GM19035 (cell line): ENCODE measurements at regions not wholly inside any gene's neighbourhood (a gene's known extent, or its start where the extent isn't known, plus 50 kb on each side); places are given as distances from the start of the nearest gene placed in this dataset.

Source experiments
- ATAC-seq: cut with Tn5 transposase; IDR thresholded peaks from one replicate; pipeline ENCODE4 v1.9.1; 2021; ENCODE audit not compliant: unreplicated experiment

DNA sequence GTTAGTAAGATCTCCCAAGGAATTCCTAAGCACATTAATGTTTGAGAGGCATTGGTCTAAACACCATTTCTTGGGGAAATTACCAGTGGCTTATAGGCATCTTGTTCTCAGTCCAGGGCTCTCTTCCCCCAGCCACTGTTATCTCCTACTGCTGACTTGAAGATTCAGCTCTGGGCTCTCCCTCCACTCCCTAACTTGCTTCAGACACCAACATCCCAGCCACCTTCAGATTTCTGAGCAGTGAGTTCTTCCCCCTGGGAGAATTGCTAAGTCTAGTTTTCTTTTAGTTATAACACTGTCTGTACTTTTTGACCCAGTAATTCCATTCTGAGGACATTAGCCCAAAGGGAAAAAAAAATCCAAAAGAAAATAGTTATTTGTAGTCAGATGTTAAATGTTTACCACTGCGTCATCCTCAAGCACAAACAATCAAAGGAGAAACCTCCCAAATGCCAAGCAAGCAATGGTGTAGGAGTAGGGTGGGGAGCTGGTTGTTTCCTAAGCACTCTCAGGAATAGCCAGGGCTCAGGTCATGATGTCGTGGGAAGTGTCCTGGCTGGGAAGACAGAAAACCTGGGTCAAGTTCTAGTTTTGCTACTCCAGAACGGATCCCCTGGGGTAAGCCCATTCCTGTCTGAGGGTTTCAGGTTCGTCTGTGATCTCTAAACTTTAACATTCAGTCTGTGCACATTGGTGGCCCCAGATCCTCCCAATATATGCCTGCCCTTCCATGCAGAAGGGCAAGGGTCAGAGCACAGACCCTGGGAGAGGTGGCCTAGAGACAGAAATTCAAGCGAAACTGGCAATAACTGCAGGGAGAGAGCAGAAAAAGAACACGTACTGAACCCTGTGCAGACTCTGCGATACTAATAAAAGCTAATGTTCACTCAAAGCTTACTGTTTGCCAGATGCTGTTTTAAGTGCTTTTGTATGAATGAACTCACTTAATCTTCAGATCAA is 191.1 kb upstream of the FGGY start:
- no peak for ATAC-seq

DNA sequence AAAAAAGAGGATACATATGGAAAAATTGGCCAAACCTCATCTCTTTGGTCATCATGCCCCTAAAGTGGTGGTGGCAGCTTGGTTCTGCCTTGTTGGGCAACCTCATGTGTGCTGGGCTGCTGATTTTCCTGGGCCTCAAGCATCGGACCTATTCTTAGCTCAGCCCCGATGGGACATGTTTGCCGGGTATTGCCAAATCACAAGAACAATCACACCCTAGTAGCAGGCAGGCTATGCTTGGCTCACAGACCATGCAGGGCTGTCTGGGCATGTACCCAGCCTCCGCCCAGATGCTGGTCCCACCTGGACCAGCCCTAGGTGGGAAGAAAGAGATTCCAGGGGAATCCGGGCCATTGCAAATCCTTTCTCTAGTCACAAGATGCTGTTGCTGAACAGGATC is 189.4 kb upstream of the FGGY start:
- ATAC-seq: no peak

DNA sequence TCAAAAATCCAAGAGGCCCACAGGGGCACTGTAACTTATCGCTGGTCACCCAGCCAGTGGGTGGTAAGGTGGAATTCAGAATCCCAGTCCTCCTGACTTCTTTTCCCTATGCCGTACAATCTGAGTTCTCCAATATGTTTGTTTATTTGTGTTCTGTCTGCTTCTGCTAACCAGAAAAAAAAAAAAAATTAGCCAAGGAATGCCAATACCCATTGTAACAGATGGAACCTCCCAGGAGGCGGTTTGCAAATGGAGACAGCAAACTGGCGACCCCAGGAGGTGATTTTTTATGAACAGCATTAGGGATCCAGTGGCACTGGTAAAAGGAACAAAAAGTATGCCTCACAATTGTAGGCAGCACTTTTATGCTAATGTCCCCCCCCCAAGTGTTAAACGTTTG is 189.0 kb upstream of the FGGY start:
- ATAC-seq: no peak

DNA sequence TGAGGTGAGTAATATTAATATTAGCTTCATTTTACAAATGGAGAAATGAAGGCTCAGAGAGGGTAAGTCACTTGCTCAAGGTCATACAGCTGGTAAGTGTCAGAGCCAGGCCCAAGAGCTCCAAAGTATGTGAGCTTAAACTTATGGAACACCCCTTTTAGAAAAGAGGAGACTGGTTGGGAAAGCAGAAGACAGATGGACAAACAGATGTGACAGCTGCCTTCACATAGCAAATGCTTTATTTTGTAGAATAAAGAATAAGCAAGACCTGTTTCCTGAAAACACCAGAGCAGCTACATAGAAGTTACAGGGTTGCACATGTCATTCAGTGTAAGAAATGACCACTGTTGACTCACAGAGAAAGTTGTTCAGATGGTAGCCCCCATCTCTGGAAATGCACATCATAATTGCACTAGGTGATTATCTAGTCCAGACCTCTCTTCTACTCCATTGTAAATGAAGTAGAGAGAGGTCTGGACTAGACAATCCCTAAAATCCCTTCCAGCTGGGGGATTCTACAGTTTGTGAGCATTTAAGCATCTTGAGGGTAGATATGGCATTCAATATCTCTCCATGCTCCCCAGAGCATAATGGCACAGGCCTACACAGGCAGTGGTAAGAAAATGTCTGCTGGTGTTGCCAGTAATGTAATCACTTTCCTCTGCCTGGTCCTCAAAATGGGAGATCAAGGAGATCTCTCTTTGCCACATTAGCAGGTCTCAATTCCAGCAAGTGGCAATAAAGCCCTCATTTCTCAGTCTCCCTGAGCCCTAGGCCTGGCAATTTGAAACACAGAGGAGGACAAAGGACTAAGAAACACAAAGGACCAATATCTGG is 188.2 kb upstream of the FGGY start:
- no peak for ATAC-seq

GRCh38 chr1:59110271-59110670 is 186.6 kb upstream of the FGGY start:
- ATAC-seq: no peak

GRCh38 chr1:59113876-59114457 is 182.9 kb upstream of the FGGY start:
- ATAC-seq: no peak

GRCh38 chr1:59115865-59116264 is 181.0 kb upstream of the FGGY start:
- no peak for ATAC-seq

DNA sequence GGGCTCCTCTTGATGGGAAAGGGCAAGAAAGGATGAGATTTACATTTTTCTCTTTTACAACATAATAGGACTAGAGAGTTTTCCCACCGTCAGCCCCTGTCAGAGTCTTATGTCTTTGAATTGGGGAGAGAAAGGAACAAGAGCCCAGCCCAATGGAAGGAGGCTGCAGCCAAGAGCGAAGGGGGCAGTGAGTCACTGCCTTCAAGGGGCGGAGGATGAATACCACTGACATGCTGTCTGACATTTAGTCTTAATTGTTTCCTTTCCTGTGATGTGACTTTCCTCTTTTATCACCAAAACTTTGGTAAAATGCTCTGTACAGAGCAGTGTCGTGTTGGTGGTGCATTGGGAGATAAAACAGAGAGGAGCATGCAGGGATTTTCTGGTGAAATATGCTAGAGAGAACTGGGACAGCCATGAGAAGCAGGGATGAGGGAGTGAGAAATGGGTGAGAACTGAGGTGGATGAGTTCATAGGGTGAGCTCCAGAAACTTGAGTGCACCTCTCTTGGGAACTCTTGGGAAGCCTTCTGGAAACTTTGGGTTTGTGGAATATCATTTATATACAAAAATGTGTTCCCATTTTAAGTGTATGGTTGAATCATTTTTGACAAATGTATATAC is 179.9 kb upstream of the FGGY start:
- no peak for ATAC-seq

DNA sequence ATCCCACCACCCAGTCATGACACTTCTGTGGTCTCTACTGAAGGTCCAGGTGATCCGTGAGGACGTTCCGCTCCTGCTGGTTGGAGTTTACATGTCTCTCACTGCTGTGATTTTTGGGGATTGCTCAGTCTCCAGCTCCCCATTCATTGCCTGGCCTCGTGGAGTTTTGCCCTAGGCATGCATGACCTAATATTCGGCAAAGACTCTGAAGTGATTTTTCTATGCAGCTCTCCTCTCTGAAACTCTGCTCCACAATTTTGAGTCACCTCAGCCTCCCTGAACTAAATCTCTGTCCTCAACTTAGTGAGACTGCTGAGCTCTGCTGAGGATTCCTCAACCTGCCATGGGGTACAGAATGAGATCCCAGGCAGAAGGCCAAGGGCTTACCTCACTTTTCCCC is 174.4 kb upstream of the FGGY start:
- ATAC-seq: no peak

GRCh38 chr1:59123081-59123681 is 173.7 kb upstream of the FGGY start:
- ATAC-seq: no peak

DNA sequence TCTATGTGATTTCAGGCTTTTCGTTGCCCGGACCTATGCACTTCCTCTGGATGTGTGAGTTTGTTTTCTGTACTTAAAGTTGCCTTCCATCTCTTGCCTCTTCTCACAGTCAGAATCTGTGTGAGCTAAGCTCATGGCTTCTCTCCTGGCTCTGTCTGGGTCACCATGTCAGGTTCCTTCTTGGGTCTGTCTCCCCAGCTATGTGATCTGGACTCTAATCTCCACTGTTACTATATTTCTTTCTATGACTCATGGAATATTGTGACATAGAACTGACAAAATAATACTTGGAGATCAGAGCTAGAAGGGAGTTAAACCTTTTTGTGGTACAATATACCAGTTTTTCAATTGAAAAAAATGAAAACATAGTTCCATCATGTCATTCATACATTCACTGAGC is 172.7 kb upstream of the FGGY start:
- ATAC-seq: no peak

- no peak for ATAC-seq
Observed at GRCh38 chr1:59125154-59125553, 171.7 kb upstream of the FGGY start.

- no peak for ATAC-seq
Observed at GRCh38 chr1:59125676-59126320, 171.1 kb upstream of the FGGY start.

GRCh38 chr1:59126366-59126765 is 170.5 kb upstream of the FGGY start:
- ATAC-seq: no peak

- ATAC-seq: no peak
Observed at GRCh38 chr1:59128239-59128736, 168.6 kb upstream of the FGGY start.

DNA sequence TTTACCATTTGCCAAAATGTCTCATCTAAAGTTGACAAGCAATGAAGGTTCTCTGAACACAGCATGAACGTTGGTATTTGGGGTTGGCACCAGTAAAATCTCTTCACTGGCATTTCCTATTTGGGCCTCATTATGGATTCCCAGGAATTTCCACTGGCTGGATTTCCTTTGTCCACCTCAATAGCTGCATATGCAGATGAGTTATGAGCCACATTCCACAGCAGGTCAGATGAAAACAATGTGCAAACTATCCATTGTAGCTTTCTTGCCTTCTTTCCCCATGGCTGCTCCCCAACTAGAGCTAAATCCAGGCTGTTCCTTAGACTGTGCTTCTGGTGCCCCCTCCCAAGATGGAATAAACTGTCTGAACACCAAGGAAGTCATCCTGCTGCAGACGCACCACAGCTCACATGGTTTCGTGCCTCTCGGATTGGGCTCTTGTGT is 168.1 kb upstream of the FGGY start:
- no peak for ATAC-seq

DNA sequence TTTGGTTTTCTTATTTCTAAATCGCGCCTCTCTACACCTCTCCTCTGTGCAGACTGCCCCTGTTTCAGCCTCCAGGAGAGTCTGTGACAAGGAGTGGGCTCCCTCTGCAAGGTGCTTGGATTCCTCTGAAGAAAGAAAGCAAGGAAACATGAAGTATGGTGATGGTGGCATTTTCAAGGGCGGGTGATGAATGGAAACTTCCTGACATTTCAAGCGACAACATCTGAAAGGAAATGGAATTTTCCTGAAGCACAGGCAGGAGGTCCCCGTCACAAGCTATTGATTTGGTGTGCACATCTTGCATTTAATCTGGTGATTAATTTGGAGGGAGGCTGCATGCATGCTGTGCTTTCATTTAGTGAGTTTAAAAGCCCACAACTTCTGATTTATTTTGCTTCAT is 164.6 kb upstream of the FGGY start:
- ATAC-seq: no peak

DNA sequence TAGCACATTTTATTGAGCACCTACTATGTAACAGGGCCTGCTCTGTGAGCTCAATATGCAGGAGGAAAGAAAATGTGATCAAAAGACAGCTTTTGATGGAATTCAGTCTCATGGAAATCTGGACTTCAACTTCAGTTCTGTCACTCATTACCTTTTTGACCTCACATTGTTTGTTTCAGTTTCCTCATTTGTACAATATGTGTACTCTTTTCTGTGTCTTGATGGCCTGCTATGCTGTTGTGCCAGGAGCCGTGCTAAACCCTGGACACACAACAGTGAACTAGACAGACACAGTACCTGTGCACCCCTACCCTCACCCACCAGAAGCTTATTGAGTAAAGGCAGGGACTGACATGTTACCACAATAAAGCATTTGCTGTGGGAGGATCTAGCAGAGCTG is 162.9 kb upstream of the FGGY start:
- ATAC-seq: no peak

DNA sequence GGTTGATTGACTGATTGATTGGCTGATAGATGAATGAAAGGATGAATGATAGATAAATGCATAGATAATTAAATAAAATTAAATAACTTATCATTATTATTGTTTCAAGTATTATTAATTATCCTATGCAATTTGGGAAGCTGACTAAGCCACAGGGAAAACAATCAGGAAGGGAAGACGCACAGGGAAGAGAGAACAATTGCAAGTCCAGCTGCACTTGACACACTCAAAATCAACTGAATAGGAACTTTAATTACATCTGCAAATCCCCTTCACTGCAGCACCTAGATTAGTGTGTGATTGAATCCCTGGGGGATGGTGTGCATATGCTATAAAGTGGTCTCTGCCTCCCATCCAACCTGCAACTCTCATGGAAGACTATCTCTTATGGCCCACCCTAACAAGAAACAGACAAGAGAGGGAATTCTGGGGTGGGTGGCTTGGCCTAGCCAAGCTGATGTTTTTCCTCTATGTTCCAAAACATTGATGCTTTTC is 161.1 kb upstream of the FGGY start:
- ATAC-seq: no peak
